CD14-positive monocyte (primary cell): ENCODE measurements at regions not wholly inside any gene's neighbourhood (a gene's known extent, or its start where the extent isn't known, plus 50 kb on each side); places are given as distances from the start of the nearest gene placed in this dataset.

Experiments used
- DNase-seq, 3 donors: peaks; one replicate each; pipeline ENCODE4 v3.0.0-alpha.2; 2011 to 2022
- H2AFZ ChIP-seq: 2 replicates; pipeline ENCODE4 v1.6.0; 2012; ENCODE audit warnings: mild to moderate bottlenecking, low read depth, low read length, inconsistent platforms; ENCODE audit not compliant: insufficient read depth, poor library complexity, severe bottlenecking
- H3K27ac ChIP-seq, 2 donors: 1 replicate in 1 of 2; 2 replicates in 1 of 2; pipeline ENCODE4 v1.5.1; 2012 to 2013; ENCODE audit warnings: low read length in 2 of 2, control low read depth in 1 of 2, inconsistent platforms in 1 of 2, low read depth in 1 of 2, mild to moderate bottlenecking in 1 of 2
- H3K27me3 ChIP-seq, 2 donors: one replicate each; pipeline versions ENCODE4 v1.6.0 to v1.6.1; 2011 to 2013; ENCODE audit warnings: low read length in 2 of 2; ENCODE audit not compliant: control insufficient read depth in 2 of 2, insufficient read depth in 2 of 2
- H3K36me3 ChIP-seq, 2 donors: replicated peaks in 1 of 2; 1 replicate in 1 of 2; 2 replicates in 1 of 2; pipeline versions ENCODE4 v1.5.1 to v1.6.1; 2012 to 2013; ENCODE audit warnings: low read length in 2 of 2, control low read depth in 1 of 2, inconsistent platforms in 1 of 2, mild to moderate bottlenecking in 1 of 2; ENCODE audit not compliant: insufficient read depth in 2 of 2, control insufficient read depth in 1 of 2
- H3K4me1 ChIP-seq, 2 donors: 1 replicate in 1 of 2; 2 replicates in 1 of 2; pipeline versions ENCODE4 v1.5.1 to v1.6.1; 2012 to 2013; ENCODE audit warnings: low read length in 2 of 2, control low read depth in 1 of 2, inconsistent platforms in 1 of 2, mild to moderate bottlenecking in 1 of 2, moderate library complexity in 1 of 2; ENCODE audit not compliant: insufficient read depth in 2 of 2, control insufficient read depth in 1 of 2
- H3K4me2 ChIP-seq: replicated peaks from 2 replicates; pipeline ENCODE3; 2012; ENCODE audit warnings: low read length, moderate library complexity, mild to moderate bottlenecking; ENCODE audit not compliant: poor library complexity, severe bottlenecking; ENCODE audit errors: extremely low read depth
- H3K4me3 ChIP-seq, 3 experiments: fragments of 200-600 bp in 1 of 3; sonication (generic) in 1 of 3; replicated peaks in 1 of 3; 1 replicate in 2 of 3; 2 replicates in 1 of 3; pipeline ENCODE4 v1.5.1; 2011 to 2013; ENCODE audit warnings: low read length in 3 of 3, mild to moderate bottlenecking in 3 of 3, control low read depth in 2 of 3, low read depth in 2 of 3, inconsistent platforms in 1 of 3, moderate library complexity in 1 of 3
- H3K79me2 ChIP-seq: 2 replicates; pipeline ENCODE4 v1.6.0; 2012; ENCODE audit warnings: mild to moderate bottlenecking, control low read depth, inconsistent platforms, low read length, moderate library complexity; ENCODE audit not compliant: insufficient read depth
- H3K9ac ChIP-seq: 2 replicates; pipeline ENCODE4 v1.6.0; 2017; ENCODE audit warnings: low read length, mild to moderate bottlenecking; ENCODE audit not compliant: insufficient read depth, poor library complexity, severe bottlenecking
- H3K9me3 ChIP-seq, 2 donors: replicated peaks in 1 of 2; 1 replicate in 1 of 2; 2 replicates in 1 of 2; pipeline versions ENCODE4 v1.5.1 to v1.6.1; 2012 to 2013; ENCODE audit warnings: low read length in 2 of 2, control low read depth in 1 of 2; ENCODE audit not compliant: control insufficient read depth in 1 of 2, insufficient read depth in 1 of 2
- H4K20me1 ChIP-seq: 2 replicates; pipeline ENCODE4 v1.6.0; 2012; ENCODE audit warnings: mild to moderate bottlenecking, low read length, control low read depth, moderate library complexity; ENCODE audit not compliant: insufficient read depth
- H3K27ac Mint-ChIP-seq, 7 donors: one replicate each; pipeline ENCODE4 v1.8.0; 2020; ENCODE audit warnings: mild to moderate bottlenecking in 7 of 7, mixed read lengths in 7 of 7, moderate library complexity in 6 of 7, inconsistent platforms in 2 of 7
- H3K27me3 Mint-ChIP-seq, 3 donors: one replicate each; pipeline ENCODE4 v1.8.0; 2021 to 2022; ENCODE audit warnings: low read depth in 3 of 3, mild to moderate bottlenecking in 3 of 3, mixed read lengths in 3 of 3, moderate library complexity in 3 of 3, inconsistent platforms in 1 of 3
- H3K36me3 Mint-ChIP-seq, 2 donors: one replicate each; pipeline ENCODE4 v1.8.0; 2020; ENCODE audit warnings: mixed read lengths in 2 of 2, inconsistent platforms in 1 of 2, mild to moderate bottlenecking in 1 of 2
- H3K4me1 Mint-ChIP-seq: one replicate; pipeline ENCODE4 v1.8.0; 2020; ENCODE audit warnings: mild to moderate bottlenecking, mixed read lengths
- H3K4me3 Mint-ChIP-seq, 2 donors: one replicate each; pipeline ENCODE4 v1.8.0; 2020; ENCODE audit warnings: mild to moderate bottlenecking in 2 of 2, mixed read lengths in 2 of 2, moderate library complexity in 1 of 2
- H3K9me3 Mint-ChIP-seq, 7 donors: one replicate each; pipeline ENCODE4 v1.8.0; 2020 to 2022; ENCODE audit warnings: mixed read lengths in 7 of 7, mild to moderate bottlenecking in 6 of 7, moderate library complexity in 6 of 7, inconsistent platforms in 2 of 7
- WGBS: methylation state at CpG from one replicate; pipeline ENCODE4 v1.1.5; 2013; ENCODE audit warnings: missing lambda C conversion rate; ENCODE audit not compliant: insufficient coverage; 5-methylcytosine and 5-hydroxymethylcytosine counted together
- intact Hi-C, 2 donors: fragments of 100-400 bp; cut with micrococcal nuclease; formaldehyde crosslinking; loops; one replicate each; pipeline versions ENCODE4 v1.15.0 to v1.15.1; 2023
- TF ChIP-seq, protein P1 (sequence below): fragments of 200-600 bp; IDR thresholded peaks from one replicate; pipeline ENCODE4 v1.8.0; 2022; ENCODE audit warnings: antibody characterized with exemption, mild to moderate bottlenecking

DNA sequence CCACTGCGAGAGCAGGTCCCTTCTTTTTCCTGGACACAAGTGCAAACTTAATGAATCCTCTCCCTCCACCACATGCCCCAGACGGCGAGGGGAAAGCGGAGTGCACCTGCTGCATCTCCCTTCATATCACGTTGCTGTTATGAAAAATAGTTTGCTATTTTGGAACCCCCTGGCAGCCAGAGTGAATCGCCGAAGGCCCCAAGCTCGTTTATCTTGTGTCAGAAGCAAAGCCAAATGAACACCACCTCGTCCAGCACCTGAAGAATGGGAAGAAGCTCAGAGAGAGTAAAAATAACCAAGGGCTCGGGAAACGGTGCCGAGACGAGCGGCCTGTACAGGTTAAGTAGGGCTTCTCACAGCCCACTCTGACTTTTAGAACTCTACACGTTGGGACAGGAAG lies 394.6 kb upstream of the RORA start:
- Mint-ChIP-seq H3K27ac (no peak overlapping the region), H3K9me3 (peaks cover 0 to 3% (median 0%) of the 10 kb centered on the region in 7 donors), H3K36me3 (no peaks in the 10 kb centered on the region), H3K27me3 (peaks cover 0 to 4% (median 1%) of the 10 kb centered on the region in 3 donors), H3K4me1 (no peaks in the 10 kb centered on the region), H3K4me3 (no peak overlapping the region)
- Histone ChIP-seq H3K4me2 (no peak overlapping the region), H3K4me1 (no peaks in the 10 kb centered on the region), H3K9ac (no peak overlapping the region), H3K27ac (no peak overlapping the region), H3K27me3 (no peaks in the 10 kb centered on the region), H4K20me1 (no peaks in the 10 kb centered on the region), H3K79me2 (no peaks in the 10 kb centered on the region), H2AFZ (no peak overlapping the region), H3K4me3 (no peak overlapping the region), H3K9me3 (no peaks in the 10 kb centered on the region), H3K36me3 (no peaks in the 10 kb centered on the region)
- DNase-seq: no peak
- 95% methylated on average over 4 of the region's 15 CpGs for WGBS
- intact Hi-C loops: no loop called here
- TF ChIP-seq, protein P1, sequence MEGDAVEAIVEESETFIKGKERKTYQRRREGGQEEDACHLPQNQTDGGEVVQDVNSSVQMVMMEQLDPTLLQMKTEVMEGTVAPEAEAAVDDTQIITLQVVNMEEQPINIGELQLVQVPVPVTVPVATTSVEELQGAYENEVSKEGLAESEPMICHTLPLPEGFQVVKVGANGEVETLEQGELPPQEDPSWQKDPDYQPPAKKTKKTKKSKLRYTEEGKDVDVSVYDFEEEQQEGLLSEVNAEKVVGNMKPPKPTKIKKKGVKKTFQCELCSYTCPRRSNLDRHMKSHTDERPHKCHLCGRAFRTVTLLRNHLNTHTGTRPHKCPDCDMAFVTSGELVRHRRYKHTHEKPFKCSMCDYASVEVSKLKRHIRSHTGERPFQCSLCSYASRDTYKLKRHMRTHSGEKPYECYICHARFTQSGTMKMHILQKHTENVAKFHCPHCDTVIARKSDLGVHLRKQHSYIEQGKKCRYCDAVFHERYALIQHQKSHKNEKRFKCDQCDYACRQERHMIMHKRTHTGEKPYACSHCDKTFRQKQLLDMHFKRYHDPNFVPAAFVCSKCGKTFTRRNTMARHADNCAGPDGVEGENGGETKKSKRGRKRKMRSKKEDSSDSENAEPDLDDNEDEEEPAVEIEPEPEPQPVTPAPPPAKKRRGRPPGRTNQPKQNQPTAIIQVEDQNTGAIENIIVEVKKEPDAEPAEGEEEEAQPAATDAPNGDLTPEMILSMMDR: no peak

DNA sequence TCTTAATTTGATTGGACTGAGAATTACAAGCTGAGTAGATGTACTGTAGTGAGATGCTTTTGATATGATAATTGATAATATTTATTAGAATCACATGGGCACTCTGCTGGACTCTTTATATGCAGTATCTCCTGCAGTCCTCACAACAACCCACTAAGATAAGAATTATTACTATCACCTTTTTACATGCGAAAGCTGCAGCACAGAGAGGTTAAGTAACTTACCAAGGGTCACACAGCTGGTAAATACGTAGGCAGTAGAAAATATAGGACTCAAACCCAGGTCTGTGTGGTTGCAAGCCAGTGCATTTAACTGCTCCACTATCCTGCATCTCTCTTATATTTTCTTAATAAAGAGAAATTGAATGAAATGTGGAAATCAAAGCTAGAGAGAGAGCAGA lies 392.8 kb upstream of the RORA start:
- Mint-ChIP-seq H3K4me1 (no peaks in the 10 kb centered on the region), H3K27ac (no peak overlapping the region), H3K27me3 (peaks cover 1 to 2% (median 2%) of the 10 kb centered on the region in 3 donors), H3K36me3 (no peaks in the 10 kb centered on the region), H3K4me3 (no peak overlapping the region), H3K9me3 (peaks cover 0 to 3% (median 2%) of the 10 kb centered on the region in 7 donors)
- Histone ChIP-seq H3K9ac (no peak overlapping the region), H3K27me3 (no peaks in the 10 kb centered on the region), H3K79me2 (no peaks in the 10 kb centered on the region), H3K4me1 (no peaks in the 10 kb centered on the region), H2AFZ (no peak overlapping the region), H3K27ac (no peak overlapping the region), H3K9me3 (no peaks in the 10 kb centered on the region), H3K36me3 (no peaks in the 10 kb centered on the region), H3K4me2 (no peak overlapping the region), H3K4me3 (no peak overlapping the region), H4K20me1 (no peaks in the 10 kb centered on the region)
- no peak for DNase-seq
- intact Hi-C loops: no loop called here
- 100% methylated on average over 1 of the region's 2 CpGs for WGBS
- TF ChIP-seq, protein P1: no peak
